Calu3 (cell line): ENCODE measurements at regions not wholly inside any gene's neighbourhood (a gene's known extent, or its start where the extent isn't known, plus 50 kb on each side); places are given as distances from the start of the nearest gene placed in this dataset.
A peak's percentile ranks its signal among the peaks of the same experiment; 100 is the strongest.
"Not testable (repeated sequence)": the region's sequence is repeated elsewhere in the genome, so short reads cannot be mapped to it uniquely, and the experiment has no call there.

Experiments
- BruUV-seq: library from RNA; stranded (reverse); fragments of 400-500 nt; replicated peaks from 2 replicates; lab custom pipeline; 2021; lab: Mats Ljungman, UMichigan
- CTCF ChIA-PET: fragments of 300-600 bp; sonication (Branson Sonifier 250); formaldehyde crosslinking; loops from one replicate; lab custom pipeline; 2022; ENCODE audit warnings: antibody characterized with exemption; lab: Charles Lee
- DNase-seq: peaks from one replicate; pipeline ENCODE4 v3.0.0; 2022
- H3K27ac Mint-ChIP-seq: one replicate; pipeline ENCODE4 v1.8.0; 2022; ENCODE audit warnings: mixed read lengths; ENCODE audit not compliant: unreplicated experiment
- H3K27me3 Mint-ChIP-seq: one replicate; pipeline ENCODE4 v1.8.0; 2022; ENCODE audit warnings: mixed read lengths; ENCODE audit not compliant: unreplicated experiment
- H3K36me3 Mint-ChIP-seq: one replicate; pipeline ENCODE4 v1.8.0; 2022; ENCODE audit warnings: mild to moderate bottlenecking, moderate library complexity, mixed read lengths; ENCODE audit not compliant: insufficient read depth, unreplicated experiment
- H3K4me1 Mint-ChIP-seq: one replicate; pipeline ENCODE4 v1.8.0; 2022; ENCODE audit warnings: mild to moderate bottlenecking, low read depth, mixed read lengths; ENCODE audit not compliant: unreplicated experiment
- H3K4me3 Mint-ChIP-seq: one replicate; pipeline ENCODE4 v1.8.0; 2022; ENCODE audit warnings: mild to moderate bottlenecking, low read depth, moderate library complexity, mixed read lengths; ENCODE audit not compliant: unreplicated experiment
- H3K9me3 Mint-ChIP-seq: one replicate; pipeline ENCODE4 v1.8.0; 2022; ENCODE audit warnings: low read depth, mixed read lengths; ENCODE audit not compliant: unreplicated experiment
- intact Hi-C: fragments of 100-400 bp; cut with micrococcal nuclease; formaldehyde crosslinking; loops from one replicate; pipeline ENCODE4 v1.10.0; 2022; ENCODE audit not compliant: unreplicated experiment
- TF ChIP-seq, protein P1 (sequence below): fragments of 200-600 bp; IDR thresholded peaks from one replicate; pipeline ENCODE4 v1.8.0; 2022; ENCODE audit warnings: antibody characterized with exemption; ENCODE audit not compliant: unreplicated experiment

DNA sequence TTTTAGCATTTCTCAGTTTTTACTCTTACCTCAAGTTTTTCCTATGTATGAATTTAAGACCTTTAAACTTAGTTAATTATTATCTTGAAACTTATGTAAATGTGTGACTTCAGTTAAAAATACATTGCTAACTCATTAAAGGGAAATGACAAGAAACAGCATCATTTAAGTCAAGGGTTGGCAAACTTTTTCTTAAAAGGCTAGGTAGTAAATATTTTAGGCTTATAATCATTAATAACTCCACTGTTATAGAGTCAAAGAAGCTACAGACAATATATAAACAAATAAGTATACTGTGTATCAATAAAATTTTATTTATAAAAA, 259.7 kb upstream of the RBMS1 start:
- no peak for DNase-seq
- CTCF ChIA-PET: no interaction called here
- Mint-ChIP-seq H3K27me3 (no peaks in the 10 kb centered on the region), H3K4me3 (no peak overlapping the region), H3K27ac (peak overlapping the region; percentile 82), H3K36me3 (no peaks in the 10 kb centered on the region), H3K9me3 (peaks cover 4% of the 10 kb centered on the region), H3K4me1 (peaks cover 45% of the 10 kb centered on the region)
- no TSS peak for BruUV-seq
- intact Hi-C loops: loop anchor here (2.0 to 5.0 kb wide), 4 partner anchors 86 to 320 kb away; no protein-coding TSS in a partner anchor
- TF ChIP-seq, protein P1, sequence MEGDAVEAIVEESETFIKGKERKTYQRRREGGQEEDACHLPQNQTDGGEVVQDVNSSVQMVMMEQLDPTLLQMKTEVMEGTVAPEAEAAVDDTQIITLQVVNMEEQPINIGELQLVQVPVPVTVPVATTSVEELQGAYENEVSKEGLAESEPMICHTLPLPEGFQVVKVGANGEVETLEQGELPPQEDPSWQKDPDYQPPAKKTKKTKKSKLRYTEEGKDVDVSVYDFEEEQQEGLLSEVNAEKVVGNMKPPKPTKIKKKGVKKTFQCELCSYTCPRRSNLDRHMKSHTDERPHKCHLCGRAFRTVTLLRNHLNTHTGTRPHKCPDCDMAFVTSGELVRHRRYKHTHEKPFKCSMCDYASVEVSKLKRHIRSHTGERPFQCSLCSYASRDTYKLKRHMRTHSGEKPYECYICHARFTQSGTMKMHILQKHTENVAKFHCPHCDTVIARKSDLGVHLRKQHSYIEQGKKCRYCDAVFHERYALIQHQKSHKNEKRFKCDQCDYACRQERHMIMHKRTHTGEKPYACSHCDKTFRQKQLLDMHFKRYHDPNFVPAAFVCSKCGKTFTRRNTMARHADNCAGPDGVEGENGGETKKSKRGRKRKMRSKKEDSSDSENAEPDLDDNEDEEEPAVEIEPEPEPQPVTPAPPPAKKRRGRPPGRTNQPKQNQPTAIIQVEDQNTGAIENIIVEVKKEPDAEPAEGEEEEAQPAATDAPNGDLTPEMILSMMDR: no peak

DNA sequence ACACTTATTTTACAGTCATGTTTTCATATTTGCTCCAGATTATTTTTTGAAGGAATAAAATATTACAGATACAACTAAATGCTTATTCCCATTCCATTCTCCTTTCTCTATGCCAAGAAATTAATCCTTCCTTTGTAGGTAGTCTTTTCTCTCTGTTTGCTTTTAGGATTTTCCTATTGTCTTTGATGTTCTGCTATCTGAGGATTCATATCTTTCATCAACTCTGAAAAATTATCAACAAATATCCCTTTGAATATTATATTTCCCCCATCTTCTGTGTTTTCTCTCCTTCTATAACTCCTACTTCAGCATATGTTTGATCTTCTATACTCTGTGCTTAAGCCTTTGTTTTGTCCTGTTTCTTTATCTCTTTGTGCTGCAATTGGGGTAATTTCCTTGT, 260.4 kb upstream of the RBMS1 start:
- TF ChIP-seq, protein P1: no peak
- no peak for DNase-seq
- Mint-ChIP-seq H3K4me3 (peak overlapping the region; percentile 10), H3K36me3 (no peaks in the 10 kb centered on the region), H3K9me3 (peaks cover 4% of the 10 kb centered on the region), H3K27me3 (no peaks in the 10 kb centered on the region), H3K27ac (peak overlapping the region; percentile 82), H3K4me1 (peaks cover 38% of the 10 kb centered on the region)
- CTCF ChIA-PET: no interaction called here
- no TSS peak for BruUV-seq
- intact Hi-C loops: loop anchor here (2.0 to 5.0 kb wide), 4 partner anchors 87 to 321 kb away; no protein-coding TSS in a partner anchor

DNA sequence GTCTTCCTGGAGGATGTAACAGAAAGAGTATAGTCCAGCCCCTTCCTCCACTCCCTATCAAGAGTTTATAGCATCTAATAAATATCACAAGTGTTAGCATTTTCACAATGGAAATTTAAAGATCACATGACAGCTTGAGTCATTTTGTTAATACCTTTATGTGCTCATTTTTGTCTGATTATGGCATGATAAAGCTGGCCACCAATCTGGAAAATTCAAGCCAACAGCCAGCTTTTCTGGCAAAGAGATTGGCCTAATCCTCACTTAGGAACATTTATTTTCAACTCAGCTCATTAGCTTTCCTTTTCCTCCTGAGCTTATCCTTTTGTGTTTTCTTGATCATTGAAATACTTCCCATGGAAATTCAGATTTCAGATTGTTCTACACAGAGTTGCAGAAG, 262.9 kb upstream of the RBMS1 start:
- Mint-ChIP-seq H3K4me3 (no peak overlapping the region), H3K27ac (no peak overlapping the region), H3K36me3 (no peaks in the 10 kb centered on the region), H3K9me3 (peaks cover 6% of the 10 kb centered on the region), H3K27me3 (no peaks in the 10 kb centered on the region), H3K4me1 (peaks cover 13% of the 10 kb centered on the region)
- BruUV-seq: no TSS peak
- intact Hi-C loops: no loop called here
- no peak for DNase-seq
- TF ChIP-seq, protein P1: no peak
- CTCF ChIA-PET: no interaction called here

DNA sequence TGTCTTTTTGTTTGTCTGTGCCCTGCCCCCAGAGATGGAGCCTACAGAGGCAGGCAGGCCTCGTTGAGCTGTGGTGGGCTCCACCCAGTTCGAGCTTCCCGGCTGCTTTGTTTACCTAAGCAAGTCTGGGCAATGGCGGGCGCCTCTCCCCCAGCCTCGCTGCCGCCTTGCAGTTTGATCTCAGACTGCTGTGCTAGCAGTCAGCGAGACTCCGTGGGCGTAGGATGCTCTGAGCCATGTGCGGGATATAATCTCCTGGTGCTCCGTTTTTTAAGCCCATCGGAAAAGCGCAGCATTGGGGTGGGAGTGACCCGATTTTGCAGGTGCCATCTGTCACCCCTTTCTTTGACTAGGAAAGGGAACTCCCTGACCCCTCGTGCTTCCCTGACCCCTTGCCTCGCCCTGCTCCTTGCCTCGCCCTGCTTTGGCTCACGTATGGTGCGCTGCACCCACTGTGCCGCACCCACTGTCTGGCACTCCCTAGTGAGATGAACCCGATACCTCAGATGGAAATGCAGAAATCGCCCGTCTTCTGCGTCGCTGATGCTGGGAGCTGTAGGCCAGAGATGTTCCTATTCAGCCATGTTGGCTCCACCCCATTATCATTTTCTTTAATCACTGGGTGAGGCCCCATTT, 269.0 kb upstream of the RBMS1 start:
- intact Hi-C loops, H3K4me1 Mint-ChIP-seq, BruUV-seq, CTCF ChIA-PET, H3K27ac Mint-ChIP-seq, H3K4me3 Mint-ChIP-seq, DNase-seq, H3K36me3 Mint-ChIP-seq, H3K27me3 Mint-ChIP-seq: not testable (repeated sequence)
- peaks cover 17% of the 10 kb centered on the region for H3K9me3 Mint-ChIP-seq

DNA sequence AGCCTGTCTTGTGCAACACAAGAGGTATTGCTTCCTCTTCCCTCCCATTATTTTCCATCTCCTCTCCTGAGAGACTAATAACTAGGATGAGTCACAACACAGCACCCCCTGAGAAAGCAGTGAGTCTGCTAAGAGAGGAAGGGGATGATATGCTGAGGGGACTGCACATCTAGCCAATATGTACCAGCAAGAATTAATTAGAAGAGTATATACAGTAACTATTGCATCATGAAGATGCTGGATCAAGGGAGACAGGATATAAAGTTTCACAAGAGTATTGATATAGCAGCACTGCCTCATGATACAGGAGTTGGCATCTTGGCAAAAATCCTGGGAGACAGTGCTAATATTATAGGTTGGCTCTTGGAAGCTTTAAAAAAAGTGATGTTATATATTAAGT, 289.9 kb upstream of the RBMS1 start:
- H3K27me3 Mint-ChIP-seq: no peaks in the 10 kb centered on the region
- peaks cover 2% of the 10 kb centered on the region for H3K9me3 Mint-ChIP-seq
- H3K27ac Mint-ChIP-seq: no peak overlapping the region
- no peaks in the 10 kb centered on the region for H3K4me1 Mint-ChIP-seq
- no peak overlapping the region for H3K4me3 Mint-ChIP-seq
- no TSS peak for BruUV-seq
- TF ChIP-seq, protein P1: no peak
- no peaks in the 10 kb centered on the region for H3K36me3 Mint-ChIP-seq
- CTCF ChIA-PET: no interaction called here
- DNase-seq: no peak
- intact Hi-C loops: no loop called here
